Endothelial cell of umbilical vein (primary cell): ENCODE measurements at regions not wholly inside any gene's neighbourhood (a gene's known extent, or its start where the extent isn't known, plus 50 kb on each side); places are given as distances from the start of the nearest gene placed in this dataset.

Experiments used
- BruUV-seq: library from RNA; stranded (reverse); fragments of 400-500 nt; replicated peaks from 2 replicates; lab custom pipeline; 2021; lab: Mats Ljungman, UMichigan
- CTCF ChIA-PET: fragments of 300-600, 350-600 bp; sonication (Branson Sonifier 250); formaldehyde crosslinking; loops from one replicate; lab custom pipeline; 2021; ENCODE audit warnings: antibody characterized with exemption, inconsistent platforms; lab: Charles Lee
- POLR2A ChIA-PET: fragments of 300-600, 350-600 bp; sonication (Branson Sonifier 250); formaldehyde crosslinking; loops from one replicate; lab custom pipeline; 2021; ENCODE audit warnings: antibody characterized with exemption, inconsistent platforms; lab: Charles Lee
- DNase-seq: peaks from one replicate; pipeline ENCODE4 v3.0.0-alpha.2; 2011; ENCODE audit warnings: low read depth, low spot score
- FAIRE-seq: peaks from 2 replicates; lab custom pipeline; 2011; peaks lifted over from hg19 to GRCh38; lab: Jason Lieb, UNC
- H2AFZ ChIP-seq: 2 replicates; pipeline ENCODE4 v1.6.0; 2012; ENCODE audit warnings: low read depth, low read length, control low read depth, inconsistent platforms
- H3K27ac ChIP-seq: 2 replicates; pipeline ENCODE4 v1.5.1; 2011; ENCODE audit warnings: low read depth, mild to moderate bottlenecking, control low read depth, low read length, moderate library complexity; ENCODE audit not compliant: insufficient read depth
- H3K27me3 ChIP-seq, 2 experiments: 2 replicates each; pipeline versions ENCODE4 v1.6.0 to v1.6.1; 2011; ENCODE audit warnings: low read length in 2 of 2, mixed read lengths in 1 of 2; ENCODE audit not compliant: control insufficient read depth in 2 of 2, insufficient read depth in 2 of 2
- H3K36me3 ChIP-seq, 2 experiments: 2 replicates in 1 of 2; 3 replicates in 1 of 2; pipeline ENCODE4 v1.5.1; 2011; ENCODE audit warnings: low read length in 2 of 2, mild to moderate bottlenecking in 1 of 2, moderate library complexity in 1 of 2; ENCODE audit not compliant: control insufficient read depth in 2 of 2, insufficient read depth in 2 of 2; ENCODE audit errors: extremely low read depth in 1 of 2
- H3K4me1 ChIP-seq: 3 replicates; pipeline ENCODE4 v1.5.1; 2011; ENCODE audit warnings: mild to moderate bottlenecking, low read length; ENCODE audit not compliant: control insufficient read depth, insufficient read depth; ENCODE audit errors: extremely low read depth
- H3K4me2 ChIP-seq: 2 replicates; pipeline ENCODE4 v1.6.1; 2011; ENCODE audit warnings: low read length, control low read depth, mixed read lengths; ENCODE audit not compliant: insufficient read depth
- H3K4me3 ChIP-seq, 3 experiments: fragments of 200-600 bp in 1 of 3; sonication (generic), shearing (Covaris generic) in 1 of 3; replicated peaks in 1 of 3; 2 replicates each; pipeline ENCODE4 v1.5.1; 2011 to 2016; ENCODE audit warnings: control low read depth in 3 of 3, low read length in 3 of 3, mild to moderate bottlenecking in 2 of 3, inconsistent platforms in 1 of 3, low read depth in 1 of 3, moderate library complexity in 1 of 3; ENCODE audit not compliant: insufficient read depth in 1 of 3
- H3K79me2 ChIP-seq: 2 replicates; pipeline ENCODE4 v1.6.0; 2012; ENCODE audit warnings: low read length, inconsistent platforms; ENCODE audit not compliant: control insufficient read depth, insufficient read depth
- H3K9ac ChIP-seq: replicated peaks from 2 replicates; pipeline ENCODE3; 2011; ENCODE audit warnings: low read length, control low read depth; ENCODE audit not compliant: insufficient read depth; ENCODE audit errors: extremely low read depth
- H3K9me1 ChIP-seq: replicated peaks from 3 replicates; pipeline ENCODE4 v1.6.0; 2011; ENCODE audit warnings: mild to moderate bottlenecking, low read length; ENCODE audit not compliant: control insufficient read depth, insufficient read depth; ENCODE audit errors: extremely low read depth
- H3K9me3 ChIP-seq: replicated peaks from 2 replicates; pipeline ENCODE4 v1.5.1; 2012; ENCODE audit warnings: low read length, inconsistent platforms; ENCODE audit not compliant: control insufficient read depth, insufficient read depth
- H4K20me1 ChIP-seq: replicated peaks from 2 replicates; pipeline ENCODE3; 2011; ENCODE audit warnings: mild to moderate bottlenecking, low read length; ENCODE audit not compliant: control insufficient read depth, insufficient read depth; ENCODE audit errors: extremely low read depth
- EZH2 ChIP-seq: IDR thresholded peaks from 2 replicates; pipeline ENCODE4 v1.6.1; 2012; ENCODE audit warnings: borderline replicate concordance, low read depth, mild to moderate bottlenecking, moderate library complexity, low read length, inconsistent platforms; ENCODE audit not compliant: severe bottlenecking
- FOS ChIP-seq: IDR thresholded peaks from 2 replicates; pipeline ENCODE4 v1.6.1; 2011; ENCODE audit warnings: mild to moderate bottlenecking, low read length, moderate library complexity, borderline replicate concordance; ENCODE audit not compliant: insufficient read depth
- GATA2 ChIP-seq: IDR thresholded peaks from 2 replicates; pipeline ENCODE4 v1.7.0; 2011; ENCODE audit warnings: low read depth, mild to moderate bottlenecking, moderate library complexity, mixed read lengths, low read length; ENCODE audit not compliant: insufficient read length, insufficient read depth
- JUN ChIP-seq: IDR thresholded peaks from 2 replicates; pipeline ENCODE4 v1.6.1; 2011; ENCODE audit warnings: borderline replicate concordance, low read depth; ENCODE audit not compliant: insufficient read length, insufficient read depth
- MYC ChIP-seq: IDR thresholded peaks from one replicate; pipeline ENCODE4 v1.6.1; 2011; ENCODE audit warnings: mild to moderate bottlenecking, low read depth, low read length
- POLR2A ChIP-seq: IDR thresholded peaks from 2 replicates; pipeline ENCODE4 v1.6.1; 2012; ENCODE audit warnings: low read depth, mild to moderate bottlenecking, control low read depth, low read length
- POLR2AphosphoS5 ChIP-seq: IDR thresholded peaks from 2 replicates; pipeline ENCODE4 v1.6.1; 2012; ENCODE audit warnings: low read depth, mild to moderate bottlenecking, control low read depth, low read length, moderate library complexity; ENCODE audit not compliant: insufficient read depth
- dilution Hi-C: fragments of 300-500 bp; cut with MboI; formaldehyde crosslinking; loops from one replicate; pipeline ENCODE4 v1.15.0; 2019; ENCODE audit warnings: low sequenced_read_pairs; ENCODE audit not compliant: extremely low pct_ligation_motif_present
- intact Hi-C: fragments of 100-400 bp; cut with micrococcal nuclease; formaldehyde crosslinking; loops from one replicate; pipeline ENCODE4 v1.10.0; 2022
- TF ChIP-seq, protein P1 (sequence below): IDR thresholded peaks from 2 replicates; pipeline ENCODE4 v1.6.1; 2011; ENCODE audit not compliant: insufficient read depth, insufficient read length
- TF ChIP-seq, protein P2 (sequence below), 2 donors: IDR thresholded peaks; 1 replicate in 1 of 2; 2 replicates in 1 of 2; pipeline ENCODE4 v1.5.1; 2011; ENCODE audit warnings: low read length in 2 of 2, mild to moderate bottlenecking in 2 of 2, moderate library complexity in 2 of 2, control low read depth in 1 of 2, inconsistent platforms in 1 of 2, low read depth in 1 of 2; ENCODE audit not compliant: insufficient read depth in 1 of 2; ENCODE audit errors: extremely low read depth in 1 of 2

DNA sequence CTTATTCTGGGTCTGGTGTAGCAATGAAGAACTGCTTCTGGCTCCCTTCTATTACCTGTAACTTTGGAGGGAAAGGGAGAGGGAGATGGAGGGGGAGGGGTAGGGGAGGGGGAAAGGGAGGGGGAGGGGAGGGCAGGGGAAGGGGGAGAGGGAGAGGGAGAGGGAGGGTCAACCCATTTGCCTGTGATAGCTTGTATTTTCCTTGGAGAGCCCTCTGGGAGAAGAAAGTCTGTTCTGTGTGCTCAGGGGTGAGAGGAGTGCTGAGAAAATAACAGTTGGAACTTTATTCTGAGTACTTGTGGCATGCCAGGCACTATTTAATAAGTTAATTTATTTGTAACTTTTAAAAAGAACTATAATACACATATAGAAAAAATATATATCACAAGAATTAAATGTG, 70.7 kb upstream of the TSPAN2 start:
- Histone ChIP-seq H3K9me3 (no peaks in the 10 kb centered on the region), H3K4me3 (no peak overlapping the region), H3K36me3 (no peaks in the 10 kb centered on the region), H3K9me1 (no peaks in the 10 kb centered on the region), H4K20me1 (no peaks in the 10 kb centered on the region), H3K4me1 (peaks cover under 1% of the 10 kb centered on the region), H3K27ac (no peak overlapping the region), H3K4me2 (no peak overlapping the region), H3K9ac (no peak overlapping the region), H2AFZ (no peak overlapping the region), H3K79me2 (no peaks in the 10 kb centered on the region), H3K27me3 (no peaks in the 10 kb centered on the region)
- ChIA-PET POLR2A (no interaction called here), CTCF (no interaction called here)
- TF ChIP-seq MYC = no peak
- TF ChIP-seq FOS = no peak
- no peak for TF ChIP-seq POLR2AphosphoS5
- TF ChIP-seq, protein P1, sequence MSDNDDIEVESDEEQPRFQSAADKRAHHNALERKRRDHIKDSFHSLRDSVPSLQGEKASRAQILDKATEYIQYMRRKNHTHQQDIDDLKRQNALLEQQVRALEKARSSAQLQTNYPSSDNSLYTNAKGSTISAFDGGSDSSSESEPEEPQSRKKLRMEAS = no peak
- no peak for TF ChIP-seq GATA2
- TF ChIP-seq JUN = no peak
- no peak for TF ChIP-seq POLR2A
- no peak for TF ChIP-seq EZH2
- TF ChIP-seq, protein P2, sequence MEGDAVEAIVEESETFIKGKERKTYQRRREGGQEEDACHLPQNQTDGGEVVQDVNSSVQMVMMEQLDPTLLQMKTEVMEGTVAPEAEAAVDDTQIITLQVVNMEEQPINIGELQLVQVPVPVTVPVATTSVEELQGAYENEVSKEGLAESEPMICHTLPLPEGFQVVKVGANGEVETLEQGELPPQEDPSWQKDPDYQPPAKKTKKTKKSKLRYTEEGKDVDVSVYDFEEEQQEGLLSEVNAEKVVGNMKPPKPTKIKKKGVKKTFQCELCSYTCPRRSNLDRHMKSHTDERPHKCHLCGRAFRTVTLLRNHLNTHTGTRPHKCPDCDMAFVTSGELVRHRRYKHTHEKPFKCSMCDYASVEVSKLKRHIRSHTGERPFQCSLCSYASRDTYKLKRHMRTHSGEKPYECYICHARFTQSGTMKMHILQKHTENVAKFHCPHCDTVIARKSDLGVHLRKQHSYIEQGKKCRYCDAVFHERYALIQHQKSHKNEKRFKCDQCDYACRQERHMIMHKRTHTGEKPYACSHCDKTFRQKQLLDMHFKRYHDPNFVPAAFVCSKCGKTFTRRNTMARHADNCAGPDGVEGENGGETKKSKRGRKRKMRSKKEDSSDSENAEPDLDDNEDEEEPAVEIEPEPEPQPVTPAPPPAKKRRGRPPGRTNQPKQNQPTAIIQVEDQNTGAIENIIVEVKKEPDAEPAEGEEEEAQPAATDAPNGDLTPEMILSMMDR (IDR thresholded peaks at IDR 0.05; ENCODE audit: extremely low read depth in 1 of 2, insufficient read depth in 1 of 2, low read depth in 1 of 2, low read length in 2 of 2) = no peak
- intact Hi-C loops (no loop called here), dilution Hi-C loops (no loop called here)
- DNase-seq (no peak), FAIRE-seq (no peak)
- no TSS peak for BruUV-seq
